ENCODE measurements at regions not wholly inside any gene's neighbourhood (a gene's known extent, or its start where the extent isn't known, plus 50 kb on each side); places are given as distances from the start of the nearest gene placed in this dataset.
A peak's percentile ranks its signal among the peaks of the same experiment; 100 is the strongest.

- TF ChIP-seq TCF4 (CRISPR knock-in tag; IDR thresholded peaks at IDR 0.05; ENCODE audit: borderline replicate concordance), result peak; percentile 49; the same call in 1 of the 2 replicates
- TF ChIP-seq ISL1 (CRISPR knock-in tag; IDR thresholded peaks at IDR 0.05), result no peak
- ATAC-seq, result no peak
Observed at GRCh38 chr10:8180360-8181109, 126.0 kb downstream of the GATA3 start.

- TF ChIP-seq RARB (CRISPR knock-in tag; IDR thresholded peaks at IDR 0.05) (no peak), GLIS3 (CRISPR knock-in tag; IDR thresholded peaks at IDR 0.05) (no peak), CREB5 (CRISPR knock-in tag; IDR thresholded peaks at IDR 0.05; ENCODE audit: low read depth) (no peak), PPARA (CRISPR knock-in tag; IDR thresholded peaks at IDR 0.05; ENCODE audit: borderline replicate concordance) (no peak), ARNTL (CRISPR knock-in tag; IDR thresholded peaks at IDR 0.05; ENCODE audit: borderline replicate concordance, low read depth) (no peak), CSDC2 (CRISPR knock-in tag; IDR thresholded peaks at IDR 0.05) (no peak), CSRNP3 (CRISPR knock-in tag; IDR thresholded peaks at IDR 0.05) (no peak), POU6F1 (CRISPR knock-in tag; IDR thresholded peaks at IDR 0.05; ENCODE audit: borderline replicate concordance, low read depth) (no peak), OSR1 (CRISPR knock-in tag; IDR thresholded peaks at IDR 0.05) (no peak), ESRRG (CRISPR knock-in tag; IDR thresholded peaks at IDR 0.05) (no peak), BACH2 (CRISPR knock-in tag; IDR thresholded peaks at IDR 0.05; ENCODE audit: borderline replicate concordance) (no peak), TSHZ2 (CRISPR knock-in tag; IDR thresholded peaks at IDR 0.05) (no peak)
- ATAC-seq, result no peak
Observed at GRCh38 chr10:8181496-8182157, 127.1 kb downstream of the GATA3 start.

- ATAC-seq, result no peak
- no peak for TF ChIP-seq TOX (CRISPR knock-in tag; IDR thresholded peaks at IDR 0.05; ENCODE audit: borderline replicate concordance)
- no peak for TF ChIP-seq ZNF70 (CRISPR knock-in tag; IDR thresholded peaks at IDR 0.05)
- no peak for TF ChIP-seq RARB (CRISPR knock-in tag; IDR thresholded peaks at IDR 0.05)
- TF ChIP-seq TCF4 (CRISPR knock-in tag; IDR thresholded peaks at IDR 0.05; ENCODE audit: borderline replicate concordance), result no peak
- TF ChIP-seq CSRNP3 (CRISPR knock-in tag; IDR thresholded peaks at IDR 0.05), result no peak
- TF ChIP-seq ZC3H10 (CRISPR knock-in tag; IDR thresholded peaks at IDR 0.05), result no peak
- TF ChIP-seq PPARA (CRISPR knock-in tag; IDR thresholded peaks at IDR 0.05; ENCODE audit: borderline replicate concordance), result no peak
- no peak for TF ChIP-seq ESRRG (CRISPR knock-in tag; IDR thresholded peaks at IDR 0.05)
- no peak for TF ChIP-seq ZNF8 (CRISPR knock-in tag; IDR thresholded peaks at IDR 0.05)
- no peak for TF ChIP-seq GLIS3 (CRISPR knock-in tag; IDR thresholded peaks at IDR 0.05)
- no peak for TF ChIP-seq PATZ1 (CRISPR knock-in tag; IDR thresholded peaks at IDR 0.05; ENCODE audit: borderline replicate concordance)
- TF ChIP-seq TSHZ2 (CRISPR knock-in tag; IDR thresholded peaks at IDR 0.05), result no peak
- TF ChIP-seq ARNTL (CRISPR knock-in tag; IDR thresholded peaks at IDR 0.05; ENCODE audit: borderline replicate concordance, low read depth), result no peak
- TF ChIP-seq ZNF565 (CRISPR knock-in tag; conservative IDR thresholded peaks at IDR 0.05; ENCODE audit: low read depth), result no peak
- TF ChIP-seq CREB5 (CRISPR knock-in tag; IDR thresholded peaks at IDR 0.05; ENCODE audit: low read depth), result no peak
Observed at GRCh38 chr10:8182806-8183205, 128.3 kb downstream of the GATA3 start.
